OCI-LY3 (cell line): ENCODE measurements at regions not wholly inside any gene's neighbourhood (a gene's known extent, or its start where the extent isn't known, plus 50 kb on each side); places are given as distances from the start of the nearest gene placed in this dataset.

Experiments
- H2AFZ ChIP-seq: fragments of 200-600, 300-600 bp; shearing (Covaris generic); 2 replicates; pipeline ENCODE4 v1.6.0; 2014; ENCODE audit warnings: antibody characterized with exemption, low read depth, low read length
- H3K27ac ChIP-seq: fragments of 200-600, 300-600 bp; sonication (generic); 2 replicates; pipeline ENCODE4 v1.5.1; 2014; ENCODE audit warnings: mild to moderate bottlenecking, low read length, moderate library complexity, mixed read lengths
- H3K27me3 ChIP-seq: fragments of 200-600, 300-600 bp; sonication (generic); 2 replicates; pipeline ENCODE4 v1.6.1; 2014; ENCODE audit warnings: low read depth, low read length, mixed read lengths
- H3K36me3 ChIP-seq: fragments of 200-600, 300-600 bp; sonication (generic); replicated peaks from 2 replicates; pipeline ENCODE3; 2014; ENCODE audit warnings: low read depth, low read length, mixed read lengths
- H3K4me1 ChIP-seq: fragments of 300-600, 200-600 bp; sonication (generic); 2 replicates; pipeline ENCODE4 v1.6.1; 2014; ENCODE audit warnings: low read length, mixed read lengths
- H3K4me2 ChIP-seq: fragments of 200-600, 300-600 bp; sonication (generic); 2 replicates; pipeline ENCODE4 v1.6.1; 2014; ENCODE audit warnings: low read length, mixed read lengths
- H3K4me3 ChIP-seq: fragments of 300-600, 200-600 bp; sonication (generic); 2 replicates; pipeline ENCODE4 v1.5.1; 2014; ENCODE audit warnings: antibody characterized with exemption, mild to moderate bottlenecking, low read length, moderate library complexity
- H3K79me2 ChIP-seq: fragments of 300-600, 200-600 bp; shearing (Covaris generic); 2 replicates; pipeline ENCODE4 v1.6.1; 2014; ENCODE audit warnings: mild to moderate bottlenecking, low read length, mixed read lengths
- H3K9ac ChIP-seq: fragments of 300-600, 200-600 bp; shearing (Covaris generic); 2 replicates; pipeline ENCODE4 v1.6.0; 2014; ENCODE audit warnings: mild to moderate bottlenecking, low read length, moderate library complexity
- H3K9me3 ChIP-seq: fragments of 200-600, 300-600 bp; shearing (Covaris generic); 2 replicates; pipeline ENCODE4 v1.6.1; 2014; ENCODE audit warnings: low read length, mixed read lengths; ENCODE audit not compliant: insufficient read depth
- H4K20me1 ChIP-seq: fragments of 200-600, 300-600 bp; sonication (generic); 2 replicates; pipeline ENCODE4 v1.6.1; 2016; ENCODE audit warnings: low read length, mixed read lengths; ENCODE audit not compliant: insufficient read depth
- EZH2phosphoT487 ChIP-seq: fragments of 200-600 bp; shearing (Covaris generic); IDR thresholded peaks from 2 replicates; pipeline ENCODE4 v1.6.1; 2018; ENCODE audit warnings: antibody characterized with exemption, mixed run types, low read depth
- TF ChIP-seq, protein P1 (sequence below): fragments of 200-600, 300-600 bp; sonication (generic); IDR thresholded peaks from 2 replicates; pipeline ENCODE4 v1.5.1; 2014; ENCODE audit warnings: antibody characterized with exemption, low read length, low read depth

DNA sequence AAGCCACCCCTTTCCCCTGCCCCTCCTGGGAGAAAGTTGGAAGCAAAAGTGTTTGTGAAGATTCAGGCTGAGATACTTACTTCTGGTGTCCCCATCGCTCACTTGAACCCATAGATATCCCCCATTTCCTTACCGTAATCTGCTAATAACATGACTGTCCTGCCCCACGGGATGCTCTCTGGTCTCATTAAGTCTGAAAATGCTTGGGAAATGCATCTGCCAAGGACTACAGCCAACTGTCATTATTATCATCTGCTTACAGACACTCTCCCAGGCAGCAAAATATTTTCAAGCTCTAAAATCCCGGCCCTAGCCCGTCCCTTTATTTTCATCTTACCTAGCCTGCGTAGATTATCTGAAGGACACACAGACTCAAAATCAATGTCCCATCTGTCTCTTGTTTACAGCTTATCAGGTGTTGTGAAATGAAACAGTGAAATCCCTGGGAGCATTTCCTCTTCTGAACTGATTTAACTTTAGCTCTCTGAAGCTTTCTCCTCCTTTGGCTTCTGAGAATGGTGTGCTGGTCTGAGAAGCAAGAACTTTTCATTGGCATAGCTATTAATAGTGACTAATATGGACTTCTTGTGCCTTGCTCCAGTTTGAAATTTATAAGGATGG, 126.9 kb upstream of the OSMR start:
- Histone ChIP-seq H2AFZ (no peak overlapping the region), H3K9ac (no peak overlapping the region), H3K4me1 (no peaks in the 10 kb centered on the region), H3K27me3 (no peaks in the 10 kb centered on the region), H3K9me3 (no peaks in the 10 kb centered on the region), H3K4me3 (no peak overlapping the region), H3K36me3 (no peaks in the 10 kb centered on the region), H4K20me1 (no peaks in the 10 kb centered on the region), H3K79me2 (no peaks in the 10 kb centered on the region), H3K27ac (no peak overlapping the region), H3K4me2 (no peak overlapping the region)
- no peak for TF ChIP-seq EZH2phosphoT487
- TF ChIP-seq, protein P1, sequence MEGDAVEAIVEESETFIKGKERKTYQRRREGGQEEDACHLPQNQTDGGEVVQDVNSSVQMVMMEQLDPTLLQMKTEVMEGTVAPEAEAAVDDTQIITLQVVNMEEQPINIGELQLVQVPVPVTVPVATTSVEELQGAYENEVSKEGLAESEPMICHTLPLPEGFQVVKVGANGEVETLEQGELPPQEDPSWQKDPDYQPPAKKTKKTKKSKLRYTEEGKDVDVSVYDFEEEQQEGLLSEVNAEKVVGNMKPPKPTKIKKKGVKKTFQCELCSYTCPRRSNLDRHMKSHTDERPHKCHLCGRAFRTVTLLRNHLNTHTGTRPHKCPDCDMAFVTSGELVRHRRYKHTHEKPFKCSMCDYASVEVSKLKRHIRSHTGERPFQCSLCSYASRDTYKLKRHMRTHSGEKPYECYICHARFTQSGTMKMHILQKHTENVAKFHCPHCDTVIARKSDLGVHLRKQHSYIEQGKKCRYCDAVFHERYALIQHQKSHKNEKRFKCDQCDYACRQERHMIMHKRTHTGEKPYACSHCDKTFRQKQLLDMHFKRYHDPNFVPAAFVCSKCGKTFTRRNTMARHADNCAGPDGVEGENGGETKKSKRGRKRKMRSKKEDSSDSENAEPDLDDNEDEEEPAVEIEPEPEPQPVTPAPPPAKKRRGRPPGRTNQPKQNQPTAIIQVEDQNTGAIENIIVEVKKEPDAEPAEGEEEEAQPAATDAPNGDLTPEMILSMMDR, result no peak

DNA sequence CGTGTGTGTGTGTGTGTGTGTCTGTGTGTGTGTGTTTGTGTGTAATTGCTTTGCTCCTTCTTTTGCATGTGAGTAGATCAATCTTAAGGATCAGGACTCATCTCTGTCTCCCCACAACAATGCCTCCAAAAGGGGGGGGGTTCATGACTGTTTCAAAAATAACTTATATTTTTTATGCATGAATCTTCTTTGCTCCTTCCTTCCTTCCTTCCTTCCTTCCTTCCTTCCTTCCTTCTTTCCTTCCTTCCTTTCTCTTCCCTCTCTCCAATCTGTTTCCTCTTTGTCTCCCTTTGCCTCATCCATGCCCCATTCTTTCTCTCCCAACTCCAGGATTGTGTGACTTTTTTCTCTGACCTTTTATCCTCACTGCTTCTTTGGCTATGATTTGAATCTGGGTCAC, 126.4 kb upstream of the OSMR start:
- Histone ChIP-seq H2AFZ (no peak overlapping the region), H3K4me3 (no peak overlapping the region), H3K27me3 (no peaks in the 10 kb centered on the region), H3K36me3 (no peaks in the 10 kb centered on the region), H3K9ac (no peak overlapping the region), H4K20me1 (no peaks in the 10 kb centered on the region), H3K4me2 (no peak overlapping the region), H3K9me3 (no peaks in the 10 kb centered on the region), H3K4me1 (no peaks in the 10 kb centered on the region), H3K27ac (no peak overlapping the region), H3K79me2 (no peaks in the 10 kb centered on the region)
- TF ChIP-seq EZH2phosphoT487, result no peak
- TF ChIP-seq, protein P1, result no peak

DNA sequence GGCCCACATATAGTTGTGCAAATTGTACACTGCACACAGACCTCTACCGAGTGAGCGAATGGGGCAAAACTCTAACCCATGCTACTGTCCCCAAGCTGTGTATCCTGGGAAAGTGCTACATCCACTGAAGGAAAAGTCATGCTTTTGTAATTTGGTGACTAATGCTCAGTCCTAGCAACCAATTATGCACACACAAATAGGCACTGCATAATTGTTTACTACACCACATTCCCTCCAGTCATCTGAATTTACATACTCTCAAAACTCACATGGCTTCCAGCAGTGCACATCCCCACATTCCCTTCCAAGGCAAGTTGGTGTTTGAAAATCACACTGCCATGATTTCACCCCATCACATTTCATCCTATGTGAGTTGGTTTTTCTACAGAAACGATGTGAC, 125.9 kb upstream of the OSMR start:
- H3K27ac ChIP-seq, result no peak overlapping the region
- TF ChIP-seq, protein P1, result no peak
- no peak for TF ChIP-seq EZH2phosphoT487

DNA sequence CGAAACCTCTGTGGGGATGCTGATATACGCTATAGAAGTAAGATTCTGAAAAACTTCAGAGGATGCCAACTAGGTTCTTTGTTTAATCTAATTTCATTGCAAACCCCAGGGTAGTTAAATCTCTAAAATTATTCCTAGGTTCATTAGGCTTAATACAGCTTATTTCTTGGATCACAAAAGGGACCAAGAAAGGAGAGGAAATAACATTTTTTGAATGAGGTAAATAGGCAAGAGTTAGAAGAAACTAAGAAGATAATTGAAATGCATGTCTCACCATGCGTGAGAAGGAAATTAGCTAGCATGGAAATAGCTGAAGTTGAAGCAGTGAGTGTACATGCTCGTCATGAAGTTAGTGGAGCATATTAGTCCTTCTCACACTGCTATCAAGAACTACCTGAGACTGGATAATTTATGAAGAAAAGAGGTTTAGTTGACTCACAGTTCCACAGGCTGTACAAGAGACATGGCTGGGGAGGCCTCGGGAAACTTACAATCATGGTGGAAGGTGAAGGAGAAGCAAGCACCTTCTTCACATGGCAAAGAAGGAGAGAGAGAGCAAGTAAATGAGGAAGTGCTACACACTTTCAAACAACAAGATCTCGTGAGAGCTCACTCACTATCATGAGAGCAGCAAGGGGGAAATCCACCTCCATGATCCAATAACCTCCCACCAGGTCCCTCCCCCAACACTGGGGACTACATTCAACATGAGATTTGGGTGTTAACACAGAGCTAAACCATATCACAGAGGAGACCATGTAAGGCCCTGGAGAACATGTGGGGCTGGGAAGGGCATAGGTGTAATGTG, 125.1 kb upstream of the OSMR start:
- Histone ChIP-seq H3K27me3 (no peaks in the 10 kb centered on the region), H4K20me1 (no peaks in the 10 kb centered on the region), H3K9ac (no peak overlapping the region), H3K27ac (no peak overlapping the region), H3K4me1 (no peaks in the 10 kb centered on the region), H2AFZ (no peak overlapping the region), H3K9me3 (no peaks in the 10 kb centered on the region), H3K4me2 (no peak overlapping the region), H3K36me3 (no peaks in the 10 kb centered on the region), H3K4me3 (no peak overlapping the region), H3K79me2 (no peaks in the 10 kb centered on the region)
- TF ChIP-seq, protein P1, result no peak
- TF ChIP-seq EZH2phosphoT487, result no peak

More for the DNA sequence above, 125.9 kb upstream of the OSMR start:
- H3K4me2 ChIP-seq, result no peak overlapping the region
- no peak overlapping the region for H3K9ac ChIP-seq
- no peaks in the 10 kb centered on the region for H3K27me3 ChIP-seq
- no peak overlapping the region for H2AFZ ChIP-seq
- no peaks in the 10 kb centered on the region for H3K9me3 ChIP-seq
- no peaks in the 10 kb centered on the region for H3K36me3 ChIP-seq
- no peaks in the 10 kb centered on the region for H3K4me1 ChIP-seq
- no peak overlapping the region for H3K4me3 ChIP-seq
- no peaks in the 10 kb centered on the region for H3K79me2 ChIP-seq
- H4K20me1 ChIP-seq, result no peaks in the 10 kb centered on the region
